ENCODE measurements at regions not wholly inside any gene's neighbourhood (a gene's known extent, or its start where the extent isn't known, plus 50 kb on each side); places are given as distances from the start of the nearest gene placed in this dataset.

GRCh38 chr1:96559181-96559580 is 162.4 kb upstream of the PTBP2 start:
- BruUV-seq (replicated peaks): no TSS peak
- WGBS (ENCODE audit: low lambda C conversion rate): 76% methylated on average over 4 of the region's 4 CpGs
- no peaks in the 10 kb centered on the region for H3K79me2 ChIP-seq (ENCODE audit: insufficient read depth, low read length)
- H3K4me3 ChIP-seq (replicated peaks in 1 of 3; ENCODE audit: insufficient read depth in 1 of 3, low read depth in 2 of 3, low read length in 3 of 3): no peak overlapping the region
- ATAC-seq (no peak), FAIRE-seq (no peak), DNase-seq (ENCODE audit: low spot score) (no peak)
- H3K27me3 ChIP-seq (ENCODE audit: control insufficient read depth in 1 of 2, insufficient read depth in 2 of 2, low read length in 2 of 2): no peaks in the 10 kb centered on the region
- H3K9ac ChIP-seq (ENCODE audit: insufficient read depth, low read depth, low read length): no peak overlapping the region
- intact Hi-C loops (cut with micrococcal nuclease; ENCODE audit: unreplicated experiment) (no loop called here), in situ Hi-C loops (cut with HindIII; ENCODE audit: extremely low pct_ligation_motif_present, low pct_unique_long_range_greater_than_20kb) (no loop called here)
- no peaks in the 10 kb centered on the region for H3K36me3 ChIP-seq (replicated peaks in 1 of 2; ENCODE audit: control insufficient read depth in 1 of 2, insufficient read depth in 2 of 2, low read length in 2 of 2)
- ChIA-PET CTCF (ENCODE audit: low intra/inter-chr PET ratio, low total read pairs) (no interaction called here), POLR2A (no interaction called here)
- TF ChIP-seq HNRNPH1 (optimal IDR thresholded peaks at IDR 0.05; ENCODE audit: low read depth, low read length) (no peak), ZFP62 (CRISPR knock-in tag; IDR thresholded peaks at IDR 0.05) (no peak), ZNF34 (CRISPR knock-in tag; IDR thresholded peaks at IDR 0.05; ENCODE audit: borderline replicate concordance) (no peak), FOSL2 (CRISPR knock-in tag; IDR thresholded peaks at IDR 0.05) (no peak), MTF2 (CRISPR knock-in tag; IDR thresholded peaks at IDR 0.05; ENCODE audit: borderline replicate concordance) (no peak), ZNF280B (CRISPR knock-in tag; IDR thresholded peaks at IDR 0.05; ENCODE audit: borderline replicate concordance) (no peak), ELF4 (CRISPR knock-in tag; IDR thresholded peaks at IDR 0.05; ENCODE audit: borderline replicate concordance) (no peak), ZNF431 (CRISPR knock-in tag; IDR thresholded peaks at IDR 0.05; ENCODE audit: borderline replicate concordance, low read depth) (no peak), ZNF629 (CRISPR knock-in tag; conservative IDR thresholded peaks at IDR 0.05) (no peak), ZNF710 (CRISPR knock-in tag; IDR thresholded peaks at IDR 0.05; ENCODE audit: borderline replicate concordance) (no peak), KAT8 (CRISPR knock-in tag; IDR thresholded peaks at IDR 0.05) (no peak), GATAD1 (CRISPR knock-in tag; IDR thresholded peaks at IDR 0.05) (no peak), EED (CRISPR knock-in tag; IDR thresholded peaks at IDR 0.05) (no peak)
- TF ChIP-seq, protein P1, sequence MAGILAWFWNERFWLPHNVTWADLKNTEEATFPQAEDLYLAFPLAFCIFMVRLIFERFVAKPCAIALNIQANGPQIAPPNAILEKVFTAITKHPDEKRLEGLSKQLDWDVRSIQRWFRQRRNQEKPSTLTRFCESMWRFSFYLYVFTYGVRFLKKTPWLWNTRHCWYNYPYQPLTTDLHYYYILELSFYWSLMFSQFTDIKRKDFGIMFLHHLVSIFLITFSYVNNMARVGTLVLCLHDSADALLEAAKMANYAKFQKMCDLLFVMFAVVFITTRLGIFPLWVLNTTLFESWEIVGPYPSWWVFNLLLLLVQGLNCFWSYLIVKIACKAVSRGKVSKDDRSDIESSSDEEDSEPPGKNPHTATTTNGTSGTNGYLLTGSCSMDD (CRISPR knock-in tag; IDR thresholded peaks at IDR 0.05): no peak
- no peak overlapping the region for H3K27ac ChIP-seq (ENCODE audit: extremely low read length, insufficient read depth, low read length)
- no peak overlapping the region for H3K4me2 ChIP-seq (ENCODE audit: low read depth, low read length)
- H3K4me1 ChIP-seq (ENCODE audit: insufficient read depth, low read length): no peaks in the 10 kb centered on the region
- H4K20me1 ChIP-seq (ENCODE audit: insufficient read depth, low read length): no peaks in the 10 kb centered on the region
- no peak overlapping the region for H2AFZ ChIP-seq (ENCODE audit: low read length)
- H3K9me3 ChIP-seq (ENCODE audit: low read length): peaks cover 8% of the 10 kb centered on the region
